ENCODE measurements at regions not wholly inside any gene's neighbourhood (a gene's known extent, or its start where the extent isn't known, plus 50 kb on each side); places are given as distances from the start of the nearest gene placed in this dataset.

DNA sequence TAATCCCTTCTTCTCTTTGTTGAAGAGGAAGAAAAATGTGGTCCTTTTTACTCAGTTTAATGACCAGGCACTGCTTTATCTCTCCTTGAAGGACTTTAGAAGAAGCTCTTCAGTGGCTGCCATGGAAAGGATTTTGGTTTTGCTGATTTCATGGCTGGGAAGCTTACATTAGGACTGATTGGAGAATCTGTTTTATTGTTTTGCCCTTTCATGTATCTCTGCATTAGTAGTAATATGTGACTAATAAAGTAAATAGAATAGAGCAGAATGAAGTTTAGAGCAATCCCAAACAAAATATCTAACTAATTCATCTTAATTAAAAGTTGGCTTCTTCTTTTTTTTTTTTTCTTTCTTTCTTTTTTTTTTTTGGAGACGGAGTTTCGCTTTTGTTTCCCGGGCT is 502.9 kb downstream of the HAO1 start:
- TF ChIP-seq, protein P1, sequence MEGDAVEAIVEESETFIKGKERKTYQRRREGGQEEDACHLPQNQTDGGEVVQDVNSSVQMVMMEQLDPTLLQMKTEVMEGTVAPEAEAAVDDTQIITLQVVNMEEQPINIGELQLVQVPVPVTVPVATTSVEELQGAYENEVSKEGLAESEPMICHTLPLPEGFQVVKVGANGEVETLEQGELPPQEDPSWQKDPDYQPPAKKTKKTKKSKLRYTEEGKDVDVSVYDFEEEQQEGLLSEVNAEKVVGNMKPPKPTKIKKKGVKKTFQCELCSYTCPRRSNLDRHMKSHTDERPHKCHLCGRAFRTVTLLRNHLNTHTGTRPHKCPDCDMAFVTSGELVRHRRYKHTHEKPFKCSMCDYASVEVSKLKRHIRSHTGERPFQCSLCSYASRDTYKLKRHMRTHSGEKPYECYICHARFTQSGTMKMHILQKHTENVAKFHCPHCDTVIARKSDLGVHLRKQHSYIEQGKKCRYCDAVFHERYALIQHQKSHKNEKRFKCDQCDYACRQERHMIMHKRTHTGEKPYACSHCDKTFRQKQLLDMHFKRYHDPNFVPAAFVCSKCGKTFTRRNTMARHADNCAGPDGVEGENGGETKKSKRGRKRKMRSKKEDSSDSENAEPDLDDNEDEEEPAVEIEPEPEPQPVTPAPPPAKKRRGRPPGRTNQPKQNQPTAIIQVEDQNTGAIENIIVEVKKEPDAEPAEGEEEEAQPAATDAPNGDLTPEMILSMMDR (conservative IDR thresholded peaks at IDR 0.05; ENCODE audit: low read length): no peak
- TF ChIP-seq EZH2phosphoT487 (IDR thresholded peaks at IDR 0.05; ENCODE audit: borderline replicate concordance): no peak
